OCI-LY1 (cell line): ENCODE measurements at regions not wholly inside any gene's neighbourhood (a gene's known extent, or its start where the extent isn't known, plus 50 kb on each side); places are given as distances from the start of the nearest gene placed in this dataset.

Source experiments
- CTCF ChIP-seq: fragments of 200-600 bp; sonication (generic), shearing (Covaris generic); IDR thresholded peaks from 2 replicates; pipeline ENCODE4 v1.5.1; 2017; ENCODE audit warnings: mild to moderate bottlenecking, antibody characterized with exemption, low read length, moderate library complexity, mixed read lengths
- EZH2 ChIP-seq: fragments of 200-600 bp; sonication (generic), shearing (Covaris generic); IDR thresholded peaks from 2 replicates; pipeline ENCODE4 v1.8.0; 2017; ENCODE audit warnings: borderline replicate concordance, mixed run types, mild to moderate bottlenecking, antibody characterized with exemption, low read length, moderate library complexity, mixed read lengths

- TF ChIP-seq CTCF: no peak
- no peak for TF ChIP-seq EZH2
These were observed 621.2 kb upstream of the ACVR2A start for GRCh38 chr2:147223553-147224060.
